ENCODE measurements at regions not wholly inside any gene's neighbourhood (a gene's known extent, or its start where the extent isn't known, plus 50 kb on each side); places are given as distances from the start of the nearest gene placed in this dataset.

DNA sequence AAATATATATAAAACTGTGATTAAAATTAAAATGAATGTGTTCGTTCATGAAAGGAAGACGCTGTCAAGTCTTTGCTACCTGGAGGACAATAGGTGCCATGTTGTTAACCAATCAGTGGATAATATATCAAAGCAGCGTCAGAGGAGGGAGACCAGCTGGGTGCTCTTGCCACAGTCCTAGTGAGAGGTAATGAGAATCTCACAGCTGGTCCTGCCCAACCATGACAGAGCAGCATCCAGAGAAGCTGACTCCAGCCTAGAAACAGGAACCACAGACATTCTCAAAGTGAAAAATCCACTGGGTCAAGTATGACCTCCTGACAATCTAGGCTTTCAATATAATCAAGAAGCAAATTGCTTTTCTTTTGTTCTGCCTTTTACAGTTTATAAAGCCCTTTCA is 94.5 kb upstream of the LRFN2 start:
- FAIRE-seq (no peak), ATAC-seq (no peak), DNase-seq (ENCODE audit: extremely low read depth in 1 of 4, low spot score in 3 of 4) (no peak)
- TF ChIP-seq HLTF (IDR thresholded peaks at IDR 0.05) = no peak
- TF ChIP-seq, protein P1, sequence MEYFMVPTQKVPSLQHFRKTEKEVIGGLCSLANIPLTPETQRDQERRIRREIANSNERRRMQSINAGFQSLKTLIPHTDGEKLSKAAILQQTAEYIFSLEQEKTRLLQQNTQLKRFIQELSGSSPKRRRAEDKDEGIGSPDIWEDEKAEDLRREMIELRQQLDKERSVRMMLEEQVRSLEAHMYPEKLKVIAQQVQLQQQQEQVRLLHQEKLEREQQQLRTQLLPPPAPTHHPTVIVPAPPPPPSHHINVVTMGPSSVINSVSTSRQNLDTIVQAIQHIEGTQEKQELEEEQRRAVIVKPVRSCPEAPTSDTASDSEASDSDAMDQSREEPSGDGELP (CRISPR knock-in tag; IDR thresholded peaks at IDR 0.05; ENCODE audit: borderline replicate concordance) = no peak
- no peak for TF ChIP-seq CREB1 (IDR thresholded peaks at IDR 0.05)
- no peak for TF ChIP-seq CREB1 (CRISPR knock-in tag; IDR thresholded peaks at IDR 0.05)
- TF ChIP-seq, protein P2, sequence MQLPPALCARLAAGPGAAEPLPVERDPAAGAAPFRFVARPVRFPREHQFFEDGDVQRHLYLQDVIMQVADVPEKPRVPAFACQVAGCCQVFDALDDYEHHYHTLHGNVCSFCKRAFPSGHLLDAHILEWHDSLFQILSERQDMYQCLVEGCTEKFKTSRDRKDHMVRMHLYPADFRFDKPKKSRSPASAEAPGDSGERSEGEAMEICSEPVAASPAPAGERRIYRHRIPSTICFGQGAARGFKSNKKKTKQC (CRISPR knock-in tag; IDR thresholded peaks at IDR 0.05) = no peak
- TF ChIP-seq ADNP (tag; IDR thresholded peaks at IDR 0.05) = no peak
- TF ChIP-seq, protein P3, sequence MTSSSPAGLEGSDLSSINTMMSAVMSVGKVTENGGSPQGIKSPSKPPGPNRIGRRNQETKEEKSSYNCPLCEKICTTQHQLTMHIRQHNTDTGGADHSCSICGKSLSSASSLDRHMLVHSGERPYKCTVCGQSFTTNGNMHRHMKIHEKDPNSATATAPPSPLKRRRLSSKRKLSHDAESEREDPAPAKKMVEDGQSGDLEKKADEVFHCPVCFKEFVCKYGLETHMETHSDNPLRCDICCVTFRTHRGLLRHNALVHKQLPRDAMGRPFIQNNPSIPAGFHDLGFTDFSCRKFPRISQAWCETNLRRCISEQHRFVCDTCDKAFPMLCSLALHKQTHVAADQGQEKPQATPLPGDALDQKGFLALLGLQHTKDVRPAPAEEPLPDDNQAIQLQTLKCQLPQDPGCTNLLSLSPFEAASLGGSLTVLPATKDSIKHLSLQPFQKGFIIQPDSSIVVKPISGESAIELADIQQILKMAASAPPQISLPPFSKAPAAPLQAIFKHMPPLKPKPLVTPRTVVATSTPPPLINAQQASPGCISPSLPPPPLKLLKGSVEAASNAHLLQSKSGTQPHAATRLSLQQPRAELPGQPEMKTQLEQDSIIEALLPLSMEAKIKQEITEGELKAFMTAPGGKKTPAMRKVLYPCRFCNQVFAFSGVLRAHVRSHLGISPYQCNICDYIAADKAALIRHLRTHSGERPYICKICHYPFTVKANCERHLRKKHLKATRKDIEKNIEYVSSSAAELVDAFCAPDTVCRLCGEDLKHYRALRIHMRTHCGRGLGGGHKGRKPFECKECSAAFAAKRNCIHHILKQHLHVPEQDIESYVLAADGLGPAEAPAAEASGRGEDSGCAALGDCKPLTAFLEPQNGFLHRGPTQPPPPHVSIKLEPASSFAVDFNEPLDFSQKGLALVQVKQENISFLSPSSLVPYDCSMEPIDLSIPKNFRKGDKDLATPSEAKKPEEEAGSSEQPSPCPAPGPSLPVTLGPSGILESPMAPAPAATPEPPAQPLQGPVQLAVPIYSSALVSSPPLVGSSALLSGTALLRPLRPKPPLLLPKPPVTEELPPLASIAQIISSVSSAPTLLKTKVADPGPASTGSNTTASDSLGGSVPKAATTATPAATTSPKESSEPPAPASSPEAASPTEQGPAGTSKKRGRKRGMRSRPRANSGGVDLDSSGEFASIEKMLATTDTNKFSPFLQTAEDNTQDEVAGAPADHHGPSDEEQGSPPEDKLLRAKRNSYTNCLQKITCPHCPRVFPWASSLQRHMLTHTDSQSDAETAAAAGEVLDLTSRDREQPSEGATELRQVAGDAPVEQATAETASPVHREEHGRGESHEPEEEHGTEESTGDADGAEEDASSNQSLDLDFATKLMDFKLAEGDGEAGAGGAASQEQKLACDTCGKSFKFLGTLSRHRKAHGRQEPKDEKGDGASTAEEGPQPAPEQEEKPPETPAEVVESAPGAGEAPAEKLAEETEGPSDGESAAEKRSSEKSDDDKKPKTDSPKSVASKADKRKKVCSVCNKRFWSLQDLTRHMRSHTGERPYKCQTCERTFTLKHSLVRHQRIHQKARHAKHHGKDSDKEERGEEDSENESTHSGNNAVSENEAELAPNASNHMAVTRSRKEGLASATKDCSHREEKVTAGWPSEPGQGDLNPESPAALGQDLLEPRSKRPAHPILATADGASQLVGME (CRISPR knock-in tag; IDR thresholded peaks at IDR 0.05) = no peak
- TF ChIP-seq, protein P4, sequence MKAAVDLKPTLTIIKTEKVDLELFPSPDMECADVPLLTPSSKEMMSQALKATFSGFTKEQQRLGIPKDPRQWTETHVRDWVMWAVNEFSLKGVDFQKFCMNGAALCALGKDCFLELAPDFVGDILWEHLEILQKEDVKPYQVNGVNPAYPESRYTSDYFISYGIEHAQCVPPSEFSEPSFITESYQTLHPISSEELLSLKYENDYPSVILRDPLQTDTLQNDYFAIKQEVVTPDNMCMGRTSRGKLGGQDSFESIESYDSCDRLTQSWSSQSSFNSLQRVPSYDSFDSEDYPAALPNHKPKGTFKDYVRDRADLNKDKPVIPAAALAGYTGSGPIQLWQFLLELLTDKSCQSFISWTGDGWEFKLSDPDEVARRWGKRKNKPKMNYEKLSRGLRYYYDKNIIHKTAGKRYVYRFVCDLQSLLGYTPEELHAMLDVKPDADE (conservative IDR thresholded peaks at IDR 0.05; ENCODE audit: control insufficient read depth, low read depth, low read length) = no peak
- no peak for TF ChIP-seq DNMT1 (IDR thresholded peaks at IDR 0.05)
- Histone ChIP-seq H3K27ac (ENCODE audit: extremely low read depth, low read depth, low read length) (no peak overlapping the region), H3K9me3 (replicated peaks; ENCODE audit: control insufficient read depth, insufficient read depth, low read depth, low read length) (no peaks in the 10 kb centered on the region), H3K4me3 (no peak overlapping the region), H4K20me1 (replicated peaks; ENCODE audit: control insufficient read depth, insufficient read depth, low read length) (no peaks in the 10 kb centered on the region), H3K4me1 (replicated peaks in 1 of 2; ENCODE audit: control insufficient read depth in 2 of 2, insufficient read depth in 2 of 2, low read length in 2 of 2) (no peaks in the 10 kb centered on the region), H3K79me2 (ENCODE audit: control insufficient read depth, insufficient read depth, low read length) (no peaks in the 10 kb centered on the region), H3K9ac (ENCODE audit: insufficient read depth in 1 of 2, low read depth in 2 of 2, low read length in 2 of 2) (no peak overlapping the region), H3K9me1 (ENCODE audit: control insufficient read depth, insufficient read depth, low read length) (no peaks in the 10 kb centered on the region), H3K4me2 (ENCODE audit: insufficient read depth, low read length) (no peak overlapping the region), H2AFZ (ENCODE audit: low read depth, low read length) (no peak overlapping the region), H3K27me3 (ENCODE audit: control insufficient read depth in 2 of 2, insufficient read depth in 2 of 2, low read length in 2 of 2) (peaks cover 0 to 22% of the 10 kb centered on the region in 2 experiments; a peak in 3 of 5 replicates), H3K36me3 (ENCODE audit: control insufficient read depth, insufficient read depth, low read length) (no peaks in the 10 kb centered on the region)
- ChIA-PET CTCF (ENCODE audit: low intra/inter-chr PET ratio) (no interaction called here), POLR2A (interaction anchor here (0.6 kb wide), 1 partner anchor 19 kb away, joined by 3 read pairs; no protein-coding TSS in a partner anchor)
- in situ Hi-C loops (cut with MboI) (no loop called here), intact Hi-C loops (cut with micrococcal nuclease) (no loop called here)
- 0% methylated on average over 3 of the region's 3 CpGs for WGBS (ENCODE audit: insufficient coverage, low coverage, missing lambda C conversion rate)
- no TSS peak for BruUV-seq (replicated peaks)
